ENCODE measurements at regions not wholly inside any gene's neighbourhood (a gene's known extent, or its start where the extent isn't known, plus 50 kb on each side); places are given as distances from the start of the nearest gene placed in this dataset.
"Not testable (repeated sequence)": the region's sequence is repeated elsewhere in the genome, so short reads cannot be mapped to it uniquely, and the experiment has no call there.

GRCh38 chr2:157023264-157023663 is 234.2 kb upstream of the GALNT5 start:
- TF ChIP-seq CTCF (IDR thresholded peaks at IDR 0.05; ENCODE audit: extremely low read depth in 1 of 2, insufficient read depth in 1 of 2, low read depth in 1 of 2, low read length in 2 of 2); POLR2A (IDR thresholded peaks at IDR 0.05; ENCODE audit: low read depth, low read length): not testable (repeated sequence)

Measured in endothelial cell of umbilical vein (primary cell).